Astrocyte (in vitro differentiated cells and primary cell): ENCODE measurements at regions not wholly inside any gene's neighbourhood (a gene's known extent, or its start where the extent isn't known, plus 50 kb on each side); places are given as distances from the start of the nearest gene placed in this dataset.

Source experiments
- DNase-seq: peaks from one replicate; pipeline ENCODE4 v3.0.0-alpha.2; 2010; ENCODE audit warnings: low read depth
- FAIRE-seq: peaks from 2 replicates; lab custom pipeline; 2011; peaks lifted over from hg19 to GRCh38; lab: Jason Lieb, UNC
- H2AFZ ChIP-seq: 2 replicates; pipeline ENCODE4 v1.6.0; 2012; ENCODE audit warnings: low read depth, low read length, inconsistent platforms
- H3K27ac ChIP-seq: 2 replicates; pipeline ENCODE4 v1.5.1; 2011; ENCODE audit warnings: low read depth, low read length, inconsistent platforms
- H3K27me3 ChIP-seq: 2 replicates; pipeline ENCODE4 v1.6.0; 2011; ENCODE audit warnings: low read length, inconsistent platforms; ENCODE audit not compliant: insufficient read depth
- H3K36me3 ChIP-seq: 2 replicates; pipeline ENCODE4 v1.5.1; 2011; ENCODE audit warnings: low read length, inconsistent platforms; ENCODE audit not compliant: insufficient read depth
- H3K4me1 ChIP-seq: 2 replicates; pipeline ENCODE4 v1.5.1; 2011; ENCODE audit warnings: low read length, inconsistent platforms; ENCODE audit not compliant: insufficient read depth
- H3K4me2 ChIP-seq: 2 replicates; pipeline ENCODE4 v1.6.0; 2012; ENCODE audit warnings: low read length, inconsistent platforms
- H3K4me3 ChIP-seq: 2 replicates; pipeline ENCODE4 v1.5.1; 2011; ENCODE audit warnings: low read depth, mild to moderate bottlenecking, low read length, inconsistent platforms; ENCODE audit not compliant: insufficient read depth
- H3K79me2 ChIP-seq: 2 replicates; pipeline ENCODE4 v1.6.0; 2012; ENCODE audit warnings: mild to moderate bottlenecking, low read length, inconsistent platforms; ENCODE audit not compliant: insufficient read depth
- H3K9ac ChIP-seq: 2 replicates; pipeline ENCODE4 v1.6.0; 2012; ENCODE audit warnings: mild to moderate bottlenecking, low read length, inconsistent platforms
- H3K9me3 ChIP-seq: 2 replicates; pipeline ENCODE4 v1.5.1; 2012; ENCODE audit warnings: low read depth, mild to moderate bottlenecking, low read length, inconsistent platforms; ENCODE audit not compliant: insufficient read depth
- H4K20me1 ChIP-seq: 2 replicates; pipeline ENCODE4 v1.6.0; 2012; ENCODE audit warnings: low read length, inconsistent platforms; ENCODE audit not compliant: insufficient read depth
- H3K27ac Mint-ChIP-seq: one replicate; pipeline ENCODE4 v1.8.0; 2021; ENCODE audit warnings: mild to moderate bottlenecking, mixed read lengths; ENCODE audit not compliant: unreplicated experiment
- H3K27me3 Mint-ChIP-seq: one replicate; pipeline ENCODE4 v1.8.0; 2021; ENCODE audit warnings: low read depth, mixed read lengths; ENCODE audit not compliant: unreplicated experiment
- H3K36me3 Mint-ChIP-seq: one replicate; pipeline ENCODE4 v1.8.0; 2021; ENCODE audit warnings: low read depth, mixed read lengths; ENCODE audit not compliant: unreplicated experiment
- H3K4me1 Mint-ChIP-seq: one replicate; pipeline ENCODE4 v1.8.0; 2021; ENCODE audit warnings: low read depth, mixed read lengths; ENCODE audit not compliant: unreplicated experiment
- H3K4me3 Mint-ChIP-seq: one replicate; pipeline ENCODE4 v1.8.0; 2021; ENCODE audit warnings: mild to moderate bottlenecking, moderate library complexity, mixed read lengths; ENCODE audit not compliant: unreplicated experiment
- H3K9me3 Mint-ChIP-seq: one replicate; pipeline ENCODE4 v1.8.0; 2021; ENCODE audit warnings: mild to moderate bottlenecking, mixed read lengths; ENCODE audit not compliant: unreplicated experiment
- EZH2 ChIP-seq: IDR thresholded peaks from 2 replicates; pipeline ENCODE4 v1.6.1; 2012; ENCODE audit warnings: mild to moderate bottlenecking, low read length, inconsistent platforms; ENCODE audit not compliant: insufficient read depth
- TF ChIP-seq, protein P1 (sequence below): IDR thresholded peaks from 2 replicates; pipeline ENCODE4 v1.5.1; 2011; ENCODE audit warnings: low read depth, mild to moderate bottlenecking, inconsistent platforms, low read length, moderate library complexity; ENCODE audit not compliant: insufficient read depth

DNA sequence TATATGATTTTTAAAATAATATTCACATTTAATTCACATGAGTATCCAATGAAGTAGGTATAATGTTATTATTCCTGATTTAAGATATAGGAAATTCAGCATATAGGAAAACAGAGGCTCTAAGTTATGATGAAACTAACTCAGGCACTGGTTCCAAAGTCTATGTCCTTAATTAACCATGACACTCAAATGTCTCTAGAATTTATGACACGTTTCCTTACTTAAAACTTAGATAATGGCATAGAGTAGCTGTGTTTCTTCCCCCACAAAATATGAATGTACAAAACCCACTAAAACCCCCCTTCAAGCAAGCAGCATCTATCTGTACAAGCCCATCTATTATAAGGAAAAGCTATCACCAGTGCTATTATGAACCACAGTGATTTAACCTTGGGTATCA, 72.9 kb upstream of the CDK1 start:
- H3K79me2 ChIP-seq: no peaks in the 10 kb centered on the region
- H3K27ac Mint-ChIP-seq: no peak overlapping the region
- H3K27ac ChIP-seq: no peak overlapping the region
- H3K4me1 ChIP-seq: no peaks in the 10 kb centered on the region
- H2AFZ ChIP-seq: no peak overlapping the region
- DNase-seq: no peak
- no peaks in the 10 kb centered on the region for H3K4me1 Mint-ChIP-seq
- H4K20me1 ChIP-seq: no peaks in the 10 kb centered on the region
- H3K9me3 ChIP-seq: no peaks in the 10 kb centered on the region
- FAIRE-seq: no peak
- H3K36me3 Mint-ChIP-seq: peaks cover 3% of the 10 kb centered on the region
- TF ChIP-seq EZH2: no peak
- TF ChIP-seq, protein P1, sequence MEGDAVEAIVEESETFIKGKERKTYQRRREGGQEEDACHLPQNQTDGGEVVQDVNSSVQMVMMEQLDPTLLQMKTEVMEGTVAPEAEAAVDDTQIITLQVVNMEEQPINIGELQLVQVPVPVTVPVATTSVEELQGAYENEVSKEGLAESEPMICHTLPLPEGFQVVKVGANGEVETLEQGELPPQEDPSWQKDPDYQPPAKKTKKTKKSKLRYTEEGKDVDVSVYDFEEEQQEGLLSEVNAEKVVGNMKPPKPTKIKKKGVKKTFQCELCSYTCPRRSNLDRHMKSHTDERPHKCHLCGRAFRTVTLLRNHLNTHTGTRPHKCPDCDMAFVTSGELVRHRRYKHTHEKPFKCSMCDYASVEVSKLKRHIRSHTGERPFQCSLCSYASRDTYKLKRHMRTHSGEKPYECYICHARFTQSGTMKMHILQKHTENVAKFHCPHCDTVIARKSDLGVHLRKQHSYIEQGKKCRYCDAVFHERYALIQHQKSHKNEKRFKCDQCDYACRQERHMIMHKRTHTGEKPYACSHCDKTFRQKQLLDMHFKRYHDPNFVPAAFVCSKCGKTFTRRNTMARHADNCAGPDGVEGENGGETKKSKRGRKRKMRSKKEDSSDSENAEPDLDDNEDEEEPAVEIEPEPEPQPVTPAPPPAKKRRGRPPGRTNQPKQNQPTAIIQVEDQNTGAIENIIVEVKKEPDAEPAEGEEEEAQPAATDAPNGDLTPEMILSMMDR: no peak
- H3K4me2 ChIP-seq: no peak overlapping the region
- H3K36me3 ChIP-seq: no peaks in the 10 kb centered on the region
- peaks cover 4% of the 10 kb centered on the region for H3K9me3 Mint-ChIP-seq
- no peak overlapping the region for H3K9ac ChIP-seq
- no peaks in the 10 kb centered on the region for H3K27me3 Mint-ChIP-seq
- no peaks in the 10 kb centered on the region for H3K27me3 ChIP-seq
- no peak overlapping the region for H3K4me3 Mint-ChIP-seq
- H3K4me3 ChIP-seq: no peak overlapping the region

DNA sequence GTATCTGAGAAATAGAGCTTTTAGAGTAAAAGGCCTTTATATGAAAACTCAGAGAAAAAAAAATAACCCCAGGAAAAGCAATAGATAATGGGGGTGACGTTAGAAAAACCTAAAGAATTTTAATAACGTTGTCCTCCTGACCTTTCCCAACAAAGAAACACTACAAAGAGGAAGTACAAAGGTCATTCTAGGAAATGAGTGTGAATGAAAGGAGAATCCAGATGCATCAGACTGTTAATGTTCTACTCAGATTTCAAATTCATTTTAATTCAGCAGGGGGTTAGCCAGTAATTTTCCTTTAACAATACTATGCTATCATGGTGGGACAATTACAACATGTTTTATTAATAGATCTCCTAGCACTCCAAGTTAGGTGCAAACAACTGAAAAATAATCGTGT, 73.8 kb upstream of the CDK1 start:
- H3K4me2 ChIP-seq: no peak overlapping the region
- H3K27ac Mint-ChIP-seq: no peak overlapping the region
- no peak for FAIRE-seq

DNA sequence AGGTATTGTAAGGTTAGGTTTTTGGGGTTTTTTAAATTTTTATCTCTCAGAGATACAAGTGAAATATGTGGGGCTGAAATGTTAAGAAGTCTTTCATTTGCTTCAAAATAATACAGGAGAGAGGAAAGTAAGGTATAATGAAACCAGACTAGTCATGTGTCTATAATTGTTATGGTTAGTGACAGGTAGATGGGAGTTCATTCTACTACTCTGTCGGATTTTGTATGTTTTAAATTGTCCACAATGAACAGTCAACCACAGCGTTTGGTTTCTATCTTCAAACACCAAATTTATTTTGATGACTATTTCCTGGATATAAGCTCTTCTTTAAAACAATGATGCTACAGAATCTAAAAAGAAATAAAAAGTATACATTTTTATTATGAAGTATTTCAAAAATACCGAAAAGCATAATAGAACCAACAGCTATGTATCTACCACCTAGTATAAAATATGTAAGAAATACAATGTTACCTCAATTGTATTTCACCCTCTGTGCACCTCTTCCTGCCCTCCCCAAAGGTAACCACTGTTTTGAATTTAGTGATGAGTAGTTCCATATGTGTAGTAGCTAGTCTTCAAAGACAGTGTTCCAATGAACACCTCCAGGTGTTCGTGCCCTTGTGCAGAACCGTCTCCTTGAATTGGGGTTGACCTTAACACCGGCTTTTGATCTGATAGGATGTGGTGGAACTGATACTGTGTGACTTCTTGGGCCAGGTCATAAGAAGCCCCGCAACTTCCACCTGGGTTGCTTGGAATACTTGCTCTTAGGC, 74.8 kb upstream of the CDK1 start:
- H3K27ac Mint-ChIP-seq: no peak overlapping the region
- FAIRE-seq: no peak

More for the DNA sequence above, 73.8 kb upstream of the CDK1 start:
- TF ChIP-seq, protein P1: no peak
- TF ChIP-seq EZH2: no peak
- H3K4me3 ChIP-seq: no peak overlapping the region
- Mint-ChIP-seq H3K9me3 (peaks cover 4% of the 10 kb centered on the region), H3K4me1 (no peaks in the 10 kb centered on the region), H3K27me3 (no peaks in the 10 kb centered on the region), H3K36me3 (peaks cover 3% of the 10 kb centered on the region), H3K4me3 (no peak overlapping the region)
- no peaks in the 10 kb centered on the region for H3K27me3 ChIP-seq
- H2AFZ ChIP-seq: no peak overlapping the region
- no peaks in the 10 kb centered on the region for H3K9me3 ChIP-seq
- H3K27ac ChIP-seq: no peak overlapping the region
- H3K4me1 ChIP-seq: no peaks in the 10 kb centered on the region
- no peaks in the 10 kb centered on the region for H3K36me3 ChIP-seq
- H4K20me1 ChIP-seq: no peaks in the 10 kb centered on the region
- DNase-seq: no peak
- no peak overlapping the region for H3K9ac ChIP-seq
- no peaks in the 10 kb centered on the region for H3K79me2 ChIP-seq

More for the DNA sequence above, 74.8 kb upstream of the CDK1 start:
- Histone ChIP-seq H3K9ac (no peak overlapping the region), H3K36me3 (no peaks in the 10 kb centered on the region), H4K20me1 (no peaks in the 10 kb centered on the region), H3K9me3 (no peaks in the 10 kb centered on the region), H2AFZ (no peak overlapping the region), H3K4me1 (no peaks in the 10 kb centered on the region), H3K79me2 (no peaks in the 10 kb centered on the region), H3K27me3 (no peaks in the 10 kb centered on the region), H3K27ac (no peak overlapping the region), H3K4me2 (no peak overlapping the region), H3K4me3 (no peak overlapping the region)
- Mint-ChIP-seq H3K36me3 (no peaks in the 10 kb centered on the region), H3K4me3 (no peak overlapping the region), H3K27me3 (no peaks in the 10 kb centered on the region), H3K9me3 (no peaks in the 10 kb centered on the region), H3K4me1 (no peaks in the 10 kb centered on the region)
- no peak for TF ChIP-seq EZH2
- TF ChIP-seq, protein P1: no peak
- DNase-seq: no peak
